ENCODE measurements at regions not wholly inside any gene's neighbourhood (a gene's known extent, or its start where the extent isn't known, plus 50 kb on each side); places are given as distances from the start of the nearest gene placed in this dataset.

DNA sequence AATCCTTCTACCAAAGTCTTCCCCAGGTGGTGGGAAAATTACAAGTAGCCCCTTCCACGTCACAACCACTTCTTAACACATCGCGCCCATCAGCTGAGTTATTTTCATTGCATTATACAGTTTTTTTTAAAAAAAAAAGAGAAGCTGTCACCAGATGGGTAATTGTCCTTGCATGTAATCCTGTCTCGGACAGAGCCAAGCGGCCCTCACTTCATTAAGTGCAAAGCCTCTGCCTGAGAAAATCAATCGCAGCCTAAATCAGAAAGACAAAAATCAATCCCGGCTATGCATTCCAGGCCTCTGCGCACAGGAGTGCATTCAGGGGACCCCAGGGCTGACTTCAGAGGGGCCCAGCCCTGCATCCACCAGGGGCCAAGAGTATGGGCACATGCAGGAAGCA lies 538.9 kb downstream of the NPHP4 start:
- Histone ChIP-seq H3K9me3 (no peaks in the 10 kb centered on the region), H3K36me3 (ENCODE audit: low read depth) (no peaks in the 10 kb centered on the region), H3K4me3 (no peak overlapping the region), H3K4me1 (ENCODE audit: low read depth) (no peaks in the 10 kb centered on the region)
- intact Hi-C loops (cut with DNase I, micrococcal nuclease) = no loop called here
- TF ChIP-seq, protein P1, sequence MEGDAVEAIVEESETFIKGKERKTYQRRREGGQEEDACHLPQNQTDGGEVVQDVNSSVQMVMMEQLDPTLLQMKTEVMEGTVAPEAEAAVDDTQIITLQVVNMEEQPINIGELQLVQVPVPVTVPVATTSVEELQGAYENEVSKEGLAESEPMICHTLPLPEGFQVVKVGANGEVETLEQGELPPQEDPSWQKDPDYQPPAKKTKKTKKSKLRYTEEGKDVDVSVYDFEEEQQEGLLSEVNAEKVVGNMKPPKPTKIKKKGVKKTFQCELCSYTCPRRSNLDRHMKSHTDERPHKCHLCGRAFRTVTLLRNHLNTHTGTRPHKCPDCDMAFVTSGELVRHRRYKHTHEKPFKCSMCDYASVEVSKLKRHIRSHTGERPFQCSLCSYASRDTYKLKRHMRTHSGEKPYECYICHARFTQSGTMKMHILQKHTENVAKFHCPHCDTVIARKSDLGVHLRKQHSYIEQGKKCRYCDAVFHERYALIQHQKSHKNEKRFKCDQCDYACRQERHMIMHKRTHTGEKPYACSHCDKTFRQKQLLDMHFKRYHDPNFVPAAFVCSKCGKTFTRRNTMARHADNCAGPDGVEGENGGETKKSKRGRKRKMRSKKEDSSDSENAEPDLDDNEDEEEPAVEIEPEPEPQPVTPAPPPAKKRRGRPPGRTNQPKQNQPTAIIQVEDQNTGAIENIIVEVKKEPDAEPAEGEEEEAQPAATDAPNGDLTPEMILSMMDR (IDR thresholded peaks at IDR 0.05) = no peak
- DNase-seq = no peak
- ATAC-seq = no peak

DNA sequence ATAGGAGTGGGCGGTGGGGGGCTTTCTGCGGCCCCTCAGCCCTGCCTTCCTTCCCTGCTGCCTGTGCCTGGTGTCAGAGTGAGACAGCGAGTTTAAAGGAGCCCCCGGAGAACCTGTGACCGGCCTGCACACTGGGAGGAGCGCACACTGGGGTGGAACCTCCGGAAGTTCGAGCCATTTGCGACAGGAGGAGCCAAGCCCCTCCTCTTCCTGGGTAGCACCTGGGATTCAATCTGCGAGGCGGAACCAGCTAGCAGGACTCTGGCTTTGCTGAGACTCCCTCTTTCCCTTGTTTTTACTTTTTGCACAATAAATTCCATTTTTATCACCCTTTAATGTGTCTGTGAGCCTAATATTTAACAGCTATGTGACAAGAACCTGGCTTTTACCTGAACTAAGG lies 540.6 kb downstream of the NPHP4 start:
- DNase-seq = no peak
- TF ChIP-seq, protein P1 (IDR thresholded peaks at IDR 0.05) = no peak
- no peak overlapping the region for H3K4me3 ChIP-seq
- ATAC-seq = no peak
- H3K4me1 ChIP-seq (ENCODE audit: low read depth) = peaks cover 6% of the 10 kb centered on the region
- no peaks in the 10 kb centered on the region for H3K36me3 ChIP-seq (ENCODE audit: low read depth)
- H3K9me3 ChIP-seq = no peaks in the 10 kb centered on the region
- intact Hi-C loops (cut with DNase I, micrococcal nuclease) = no loop called here

- Histone ChIP-seq H3K9me3 (no peaks in the 10 kb centered on the region), H3K4me1 (ENCODE audit: low read depth) (peaks cover 6% of the 10 kb centered on the region), H3K36me3 (ENCODE audit: low read depth) (no peaks in the 10 kb centered on the region), H3K4me3 (no peak overlapping the region)
- intact Hi-C loops (cut with DNase I, micrococcal nuclease) = no loop called here
- no peak for ATAC-seq
- TF ChIP-seq, protein P1 (IDR thresholded peaks at IDR 0.05) = no peak
- peak in 1 of 3 donors; percentile 5 for DNase-seq
Measured at GRCh38 chr1:5448486-5448885, 543.7 kb downstream of the NPHP4 start.

DNA sequence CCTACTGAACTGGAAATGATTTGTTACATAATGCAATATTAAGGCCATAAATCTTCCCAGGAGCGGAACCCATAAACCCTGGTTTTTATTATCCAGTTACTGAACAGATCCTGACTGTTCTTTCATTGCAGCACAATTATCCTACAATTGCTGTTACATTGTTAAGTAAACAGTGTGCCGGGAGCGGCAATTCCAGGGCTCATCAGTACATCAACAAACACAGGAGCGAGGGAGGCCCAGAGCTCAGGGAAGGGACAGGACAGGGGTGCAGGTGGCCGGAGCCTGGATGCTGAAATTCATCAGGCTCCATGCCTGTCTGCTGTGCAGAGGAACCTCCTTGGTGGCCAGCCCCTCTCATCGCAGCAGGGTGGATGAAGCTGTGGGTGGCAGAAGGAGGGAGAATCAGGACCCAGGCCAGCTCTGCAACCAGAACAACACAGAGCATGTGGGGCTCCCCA lies 544.7 kb downstream of the NPHP4 start:
- H3K4me3 ChIP-seq = no peak overlapping the region
- no peaks in the 10 kb centered on the region for H3K9me3 ChIP-seq
- intact Hi-C loops (cut with DNase I, micrococcal nuclease) = no loop called here
- peak; percentile 49 to 64 (median 58) for DNase-seq
- H3K36me3 ChIP-seq (ENCODE audit: low read depth) = no peaks in the 10 kb centered on the region
- peak; percentile 94 for ATAC-seq
- TF ChIP-seq, protein P1 (IDR thresholded peaks at IDR 0.05) = no peak
- H3K4me1 ChIP-seq (ENCODE audit: low read depth) = peaks cover 6% of the 10 kb centered on the region

- intact Hi-C loops (cut with DNase I, micrococcal nuclease) = no loop called here
- H3K36me3 ChIP-seq (ENCODE audit: low read depth) = no peaks in the 10 kb centered on the region
- peak; percentile 19 for ATAC-seq
Measured at GRCh38 chr1:5444396-5444795, 547.8 kb downstream of the NPHP4 start.

More at GRCh38 chr1:5444396-5444795, 547.8 kb downstream of the NPHP4 start:
- no peak overlapping the region for H3K4me3 ChIP-seq
- H3K4me1 ChIP-seq (ENCODE audit: low read depth) = peaks cover 6% of the 10 kb centered on the region
- TF ChIP-seq, protein P1 (IDR thresholded peaks at IDR 0.05) = no peak
- no peak for DNase-seq
- no peaks in the 10 kb centered on the region for H3K9me3 ChIP-seq

All from mucosa of descending colon (tissue), 3 donors.